DMS79 treated with DMSO at 0.1 percent for 48 hours (cell line): ENCODE measurements at regions not wholly inside any gene's neighbourhood (a gene's known extent, or its start where the extent isn't known, plus 50 kb on each side); places are given as distances from the start of the nearest gene placed in this dataset.
"Not testable (repeated sequence)": the region's sequence is repeated elsewhere in the genome, so short reads cannot be mapped to it uniquely, and the experiment has no call there.

Experiments used
- DNase-seq: peaks from one replicate; lab custom pipeline; 2025; lab: John Stamatoyannopoulos, UW

GRCh38 chr4:165548702-165549101 is 169.9 kb downstream of the CPE start:
- no peak for DNase-seq

DNA sequence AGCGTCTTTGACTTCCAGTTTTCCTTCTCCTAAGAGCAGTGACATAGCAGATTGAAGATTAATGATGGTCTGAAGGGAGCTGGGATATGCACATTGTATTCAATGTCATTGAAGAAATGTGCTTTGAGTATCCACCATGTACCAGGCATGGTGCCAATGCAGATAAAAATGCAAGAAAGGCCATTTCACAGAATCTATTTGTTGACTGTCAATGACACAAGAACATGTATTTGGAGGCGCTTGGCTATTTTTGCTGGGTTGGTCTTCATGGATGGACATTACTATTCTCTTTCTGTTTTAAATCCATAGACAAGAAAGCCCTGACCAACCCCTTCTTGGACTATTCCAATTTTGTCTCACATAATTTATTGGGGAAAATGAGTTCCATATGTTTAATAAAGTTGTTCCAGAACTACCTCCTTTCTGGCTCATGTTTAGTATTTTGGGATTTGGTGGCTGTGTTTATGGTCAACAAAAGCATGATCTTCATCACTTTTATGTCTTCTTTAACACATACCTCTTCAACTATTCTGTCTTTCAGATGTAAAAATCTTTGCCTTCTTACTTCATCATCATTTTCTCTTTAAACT is 174.5 kb downstream of the CPE start:
- no peak for DNase-seq

DNA sequence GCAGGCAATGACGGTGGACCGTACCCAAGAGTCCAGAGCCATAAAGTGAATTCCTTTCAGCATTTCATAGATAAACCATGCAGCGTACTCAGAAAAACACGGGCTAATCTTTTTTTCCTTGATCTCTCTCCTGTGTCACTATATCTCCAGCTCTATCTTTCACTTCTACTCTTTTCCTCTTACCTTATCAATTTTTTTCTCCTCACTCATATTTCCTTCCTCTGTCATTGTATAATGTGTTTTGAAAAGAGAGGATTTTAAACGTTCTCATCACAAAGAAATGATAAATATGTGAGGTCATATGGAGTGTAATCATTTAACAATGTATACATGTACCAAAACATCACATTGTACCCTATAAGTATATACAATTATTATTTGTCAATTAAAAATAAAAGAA is 176.5 kb downstream of the CPE start:
- DNase-seq, result no peak

DNA sequence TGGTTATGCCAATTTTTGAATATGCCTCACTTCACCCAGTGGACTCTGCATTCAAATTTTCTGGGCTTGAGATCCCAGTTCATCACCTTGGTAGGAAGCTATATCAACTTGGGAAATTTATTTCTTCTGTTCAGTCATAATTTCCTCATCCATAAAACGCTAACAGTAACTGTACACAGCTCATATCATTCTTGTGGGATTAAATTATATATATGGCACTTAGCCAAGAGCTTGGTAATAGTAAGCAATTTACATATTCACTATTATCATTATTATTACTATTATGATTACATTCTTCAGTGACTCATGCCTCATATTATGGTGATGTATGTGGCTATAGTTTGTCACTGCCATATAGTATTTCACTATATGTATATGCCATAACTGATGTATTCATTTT is 177.6 kb downstream of the CPE start:
- DNase-seq, result no peak

GRCh38 chr4:165560941-165561340 is 182.1 kb downstream of the CPE start:
- DNase-seq, result no peak

- no peak for DNase-seq
These were observed 185.0 kb downstream of the CPE start for GRCh38 chr4:165563851-165564250.

GRCh38 chr4:165569031-165569430 is 190.2 kb downstream of the CPE start:
- no peak for DNase-seq

GRCh38 chr4:165571476-165571875 is 192.7 kb downstream of the CPE start:
- DNase-seq, result not testable (repeated sequence)

DNA sequence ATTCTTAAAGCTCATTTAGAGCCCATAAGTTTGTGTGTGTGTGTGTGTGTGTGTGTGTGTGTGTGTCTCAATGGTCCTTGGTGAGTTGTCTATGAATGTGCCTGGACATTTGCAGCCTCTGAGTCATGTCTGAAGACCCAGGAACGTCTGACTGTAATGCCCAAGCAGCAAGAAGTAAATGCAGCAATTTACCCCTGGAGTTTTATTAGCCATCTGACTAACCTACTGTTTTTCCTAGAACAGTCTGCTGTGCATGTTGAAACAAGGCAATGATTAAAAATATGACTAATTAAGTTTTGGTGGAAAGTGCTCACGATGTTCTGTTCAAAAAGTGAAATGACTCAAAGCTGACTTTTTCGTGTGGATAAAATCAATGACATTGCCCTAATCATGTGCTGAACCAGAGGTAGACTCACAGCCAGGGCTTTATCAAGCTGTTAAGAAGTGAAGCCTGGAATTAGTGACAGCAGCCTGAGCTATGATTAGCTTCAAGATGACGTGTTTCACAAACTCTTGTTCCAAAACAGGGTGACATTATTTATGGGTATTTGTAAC is 201.6 kb downstream of the CPE start:
- DNase-seq, result no peak

GRCh38 chr4:165583341-165583740 is 204.5 kb downstream of the CPE start:
- no peak for DNase-seq

- no peak for DNase-seq
These were observed 206.1 kb downstream of the CPE start for GRCh38 chr4:165584916-165585315.

GRCh38 chr4:165588534-165589315 is 209.9 kb downstream of the CPE start:
- DNase-seq, result no peak

DNA sequence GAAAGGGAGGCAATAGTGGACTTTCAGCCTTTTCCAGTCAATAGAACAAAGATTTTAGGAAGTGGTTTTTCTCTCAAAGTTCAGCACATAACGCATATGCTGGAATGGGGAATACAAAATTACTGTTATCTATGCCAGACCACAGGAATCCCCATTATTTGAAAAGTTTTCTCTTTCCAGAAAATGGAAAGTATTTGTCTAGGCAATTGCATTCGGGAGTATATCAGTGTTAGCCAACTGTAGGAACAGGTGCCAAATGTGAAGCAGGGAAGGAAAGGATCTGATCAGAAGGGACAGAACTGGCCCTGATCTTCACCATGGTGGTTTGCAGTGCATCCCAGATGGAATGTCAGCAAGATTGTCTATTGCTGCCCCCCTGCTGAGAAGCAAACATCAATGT is 213.6 kb downstream of the CPE start:
- no peak for DNase-seq

GRCh38 chr4:165597581-165598480 is 219.0 kb downstream of the CPE start:
- DNase-seq, result no peak

GRCh38 chr4:165600959-165601683 is 222.3 kb downstream of the CPE start:
- DNase-seq, result no peak

DNA sequence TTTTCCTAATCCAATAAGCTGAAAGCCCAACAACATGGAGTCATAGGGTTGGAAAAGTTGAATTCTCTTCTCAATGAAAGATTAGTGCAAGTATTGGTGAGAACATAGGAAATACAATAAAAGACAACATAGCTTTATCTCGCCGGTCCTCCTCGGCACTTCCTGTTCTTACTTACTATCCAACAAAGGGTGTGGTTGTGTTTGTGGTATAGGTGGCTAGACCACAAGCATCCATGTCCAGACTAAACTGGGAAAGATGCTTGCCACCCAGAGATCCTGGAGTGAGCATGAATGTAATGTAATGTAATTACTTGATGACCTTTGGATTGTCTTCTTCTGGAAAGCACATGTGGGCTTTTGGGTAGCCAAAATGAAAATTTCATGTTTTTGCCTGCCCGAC is 223.8 kb downstream of the CPE start:
- no peak for DNase-seq

- DNase-seq, result no peak
These were observed 225.4 kb downstream of the CPE start for GRCh38 chr4:165604181-165604580.

DNA sequence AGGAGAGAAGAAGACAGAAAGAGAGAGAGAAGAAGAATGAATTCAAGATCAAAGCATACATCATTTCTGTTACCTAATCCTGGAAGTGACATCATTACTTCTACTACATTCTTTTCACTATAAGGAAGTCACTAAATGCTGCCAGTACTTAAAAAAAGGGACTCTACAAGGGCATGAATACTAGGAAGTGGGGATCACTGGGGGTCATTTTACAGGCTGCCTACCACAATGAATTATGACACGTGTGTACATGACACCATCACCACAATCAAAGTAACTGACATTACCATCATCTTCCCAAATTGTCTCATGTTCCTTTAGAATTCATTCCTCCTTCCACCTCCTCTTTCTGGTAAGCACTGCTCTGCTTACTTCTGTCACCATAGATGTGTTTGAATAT is 227.0 kb downstream of the CPE start:
- no peak for DNase-seq

DNA sequence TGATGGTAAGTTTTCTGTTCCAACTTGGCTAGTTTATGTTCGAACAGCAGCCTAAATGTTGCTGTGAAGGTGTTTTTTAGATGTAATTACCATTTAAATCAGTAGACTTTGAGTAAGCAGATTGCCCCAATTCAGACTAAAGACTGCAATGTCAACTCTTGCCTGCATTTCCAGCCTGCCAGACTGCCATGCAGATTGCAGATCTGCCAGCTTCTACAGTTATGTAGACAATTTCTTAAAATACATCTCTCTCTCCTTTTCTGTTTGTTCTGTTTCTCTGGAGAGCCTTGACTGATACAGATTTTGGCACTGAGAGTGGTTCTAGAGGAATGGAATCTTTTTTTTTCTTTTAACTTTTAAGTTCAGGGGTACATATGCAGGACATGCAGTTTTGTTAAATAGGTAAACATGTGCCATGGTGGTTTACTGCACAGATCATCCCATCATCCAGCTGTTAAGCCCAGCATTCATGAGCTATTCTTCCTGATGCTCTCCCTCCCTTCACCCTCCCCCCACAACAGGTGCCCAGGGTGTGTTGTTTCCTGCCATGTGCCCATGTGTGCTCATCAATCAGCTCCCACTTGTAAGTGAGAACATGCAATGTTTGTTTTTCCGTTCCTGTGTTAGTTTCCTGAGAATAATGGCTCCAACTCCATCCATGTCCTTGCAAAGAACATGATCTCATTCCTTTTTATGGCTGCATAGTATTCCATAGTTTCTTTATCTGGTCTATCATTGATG is 227.8 kb downstream of the CPE start:
- no peak for DNase-seq

DNA sequence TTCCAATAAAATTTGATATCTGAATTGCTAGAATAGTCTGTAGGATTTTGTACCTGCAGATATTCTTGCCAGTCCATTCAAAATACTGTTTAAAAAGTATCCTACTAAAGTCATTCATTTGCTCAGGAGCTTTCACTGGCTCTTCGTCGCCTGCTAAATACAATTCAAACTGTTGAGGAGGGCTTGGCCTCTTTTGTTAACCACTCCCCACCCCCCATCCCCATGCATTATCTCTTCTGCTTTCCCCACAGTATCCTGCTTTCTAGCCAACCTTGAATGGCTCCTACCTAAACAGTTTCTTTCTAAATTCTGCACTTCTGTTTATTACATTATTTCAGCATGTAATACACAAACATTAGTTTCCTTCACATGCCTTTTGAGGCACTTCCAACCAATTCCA is 230.8 kb downstream of the CPE start:
- DNase-seq, result no peak
